HPDE6-E6E7 (cell line): ENCODE measurements at regions not wholly inside any gene's neighbourhood (a gene's known extent, or its start where the extent isn't known, plus 50 kb on each side); places are given as distances from the start of the nearest gene placed in this dataset.
"Not testable (repeated sequence)": the region's sequence is repeated elsewhere in the genome, so short reads cannot be mapped to it uniquely, and the experiment has no call there.

ENCODE experiments used
- DNase-seq: peaks from one replicate; pipeline ENCODE4 v3.0.0; 2011; ENCODE audit warnings: missing footprints; ENCODE audit errors: extremely low spot score

DNA sequence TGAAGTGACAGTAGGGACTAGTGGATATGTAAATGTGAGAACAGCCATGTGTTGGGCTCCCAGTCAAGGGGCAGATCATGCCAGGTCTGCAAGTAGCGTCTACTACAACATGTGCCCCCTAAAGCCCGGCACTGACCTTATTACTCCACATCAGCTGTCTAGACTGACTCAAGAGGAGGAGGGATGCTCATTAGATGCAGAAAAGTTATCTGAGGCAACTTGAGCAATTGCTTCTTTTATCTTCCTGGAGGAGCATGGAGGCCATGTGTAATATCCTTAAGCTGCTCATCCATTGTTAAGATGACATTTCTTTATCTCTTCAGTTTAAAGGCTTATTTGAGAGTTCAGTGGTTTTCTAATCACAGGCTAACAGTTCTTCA is 404.7 kb upstream of the FLRT2 start:
- no peak for DNase-seq

DNA sequence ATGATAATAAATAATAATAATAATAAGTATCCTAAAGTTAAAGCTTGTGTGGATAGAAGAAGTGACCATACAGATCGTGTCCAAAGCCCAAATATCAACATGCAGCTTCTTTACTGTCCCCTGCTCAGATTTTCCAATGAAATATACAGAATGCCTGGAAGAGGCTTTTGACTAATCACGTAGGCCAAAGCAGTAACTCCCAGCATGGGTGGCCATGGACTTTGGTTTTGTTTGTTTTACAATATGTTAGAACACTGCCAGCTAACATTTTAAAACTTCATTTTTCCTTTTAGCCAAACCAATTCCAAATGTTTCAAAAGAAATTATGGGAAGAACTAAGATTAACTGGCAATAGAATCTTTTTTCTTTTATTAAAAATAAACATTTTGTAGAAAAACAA is 400.0 kb upstream of the FLRT2 start:
- DNase-seq = no peak

DNA sequence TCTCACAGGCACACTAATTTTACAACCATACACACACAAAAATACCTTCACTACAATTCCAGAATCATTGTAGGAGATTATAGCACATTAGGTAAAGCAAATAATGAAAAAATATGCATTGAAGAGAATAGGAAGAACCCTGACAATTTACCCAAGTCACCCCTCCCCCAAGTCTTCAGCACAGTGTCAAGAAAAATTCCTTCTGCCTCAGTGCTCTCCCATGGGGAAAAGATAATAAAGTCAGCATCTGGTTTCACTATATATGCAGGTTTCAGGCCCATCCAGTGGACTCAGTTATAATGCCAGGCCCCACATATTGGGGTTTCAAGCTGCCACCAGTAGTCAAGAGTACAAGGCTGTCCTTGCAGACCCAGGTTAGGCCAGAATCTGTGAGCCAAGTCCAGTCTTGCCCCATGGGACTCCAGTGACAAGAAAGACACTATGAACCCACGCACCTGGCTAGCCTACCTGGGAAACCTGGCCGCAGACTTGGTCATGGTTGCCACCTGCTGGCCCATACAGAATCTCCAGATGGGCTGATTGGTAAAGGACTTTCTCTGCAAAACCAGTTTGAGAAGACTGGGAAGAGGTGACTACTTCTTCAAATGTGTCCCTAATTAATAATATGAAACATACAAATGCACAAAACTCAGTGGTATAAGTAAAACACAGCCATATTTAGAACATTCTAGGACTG is 398.6 kb upstream of the FLRT2 start:
- peak; percentile 39 for DNase-seq

DNA sequence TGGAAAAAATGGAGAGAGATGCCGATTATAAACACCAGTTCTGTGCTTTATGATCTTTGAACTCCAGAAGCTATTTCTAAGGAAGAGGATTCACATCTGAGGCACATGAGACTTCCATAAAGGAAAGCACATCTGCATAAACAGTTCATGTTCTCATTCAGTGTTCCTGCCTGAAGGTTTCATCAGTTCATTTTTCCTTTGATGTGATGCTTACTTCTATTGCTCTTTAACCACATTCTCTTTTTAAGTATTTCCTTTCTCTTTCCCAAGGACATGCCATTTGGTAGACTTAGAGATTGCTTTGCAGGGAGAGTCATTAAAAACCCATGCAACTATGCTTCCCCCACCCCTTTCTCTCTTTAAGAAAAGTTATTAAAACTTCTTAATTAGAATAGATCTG is 387.0 kb upstream of the FLRT2 start:
- no peak for DNase-seq

DNA sequence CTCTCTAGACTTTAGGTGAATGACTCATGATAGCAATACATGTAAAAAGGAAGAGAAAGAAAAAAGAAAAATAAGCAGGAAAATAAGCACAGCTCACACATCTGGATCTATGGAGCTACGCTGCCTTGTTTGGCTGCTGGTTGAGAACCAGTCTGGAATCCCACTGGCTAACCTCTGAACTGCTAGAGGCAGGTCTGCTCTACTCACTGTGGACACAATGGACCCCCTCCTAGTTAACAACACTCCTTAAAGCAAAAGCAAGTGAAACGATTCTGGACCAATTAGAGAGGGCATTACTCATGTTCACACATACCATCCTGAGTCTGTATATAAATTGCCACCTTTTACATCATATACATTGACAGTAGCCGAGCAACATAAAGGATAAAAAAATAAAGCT is 383.2 kb upstream of the FLRT2 start:
- DNase-seq = no peak

DNA sequence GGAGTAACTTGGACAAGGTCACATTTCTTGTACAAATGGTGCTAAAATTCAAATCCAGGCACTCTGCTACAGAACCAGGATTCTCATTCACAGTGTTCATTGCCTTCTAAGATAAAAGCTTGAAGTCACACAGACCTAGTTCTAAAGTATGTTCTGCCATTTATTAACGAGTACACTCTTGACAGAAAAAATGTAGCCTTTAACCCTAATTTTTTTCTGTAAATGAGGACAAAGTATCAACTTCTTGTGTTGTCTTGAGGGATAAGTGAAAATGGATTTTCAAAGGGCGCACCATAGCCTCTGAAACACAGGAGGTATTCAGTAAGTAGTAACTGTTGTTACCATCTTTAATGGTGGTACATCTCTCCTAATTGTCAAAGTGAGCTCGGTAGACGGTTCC is 379.8 kb upstream of the FLRT2 start:
- DNase-seq = no peak

DNA sequence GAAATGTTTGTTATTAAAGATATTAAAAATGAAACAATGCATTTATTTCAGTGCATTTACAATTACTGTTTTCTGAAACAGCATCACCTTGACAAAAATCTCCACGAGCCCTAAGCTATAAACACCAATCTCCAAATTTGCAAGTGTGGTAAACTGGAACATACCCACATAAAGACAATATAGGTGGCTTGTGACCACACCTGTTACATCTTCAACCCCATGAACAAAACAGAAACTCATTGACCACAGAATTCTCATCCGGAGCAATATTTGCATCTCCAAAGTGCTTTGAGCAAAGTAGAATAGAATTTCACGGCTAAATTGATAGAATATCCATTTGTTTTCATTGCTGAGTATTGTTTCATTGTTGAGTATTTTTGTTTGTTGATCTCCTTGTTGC is 375.2 kb upstream of the FLRT2 start:
- DNase-seq = no peak

DNA sequence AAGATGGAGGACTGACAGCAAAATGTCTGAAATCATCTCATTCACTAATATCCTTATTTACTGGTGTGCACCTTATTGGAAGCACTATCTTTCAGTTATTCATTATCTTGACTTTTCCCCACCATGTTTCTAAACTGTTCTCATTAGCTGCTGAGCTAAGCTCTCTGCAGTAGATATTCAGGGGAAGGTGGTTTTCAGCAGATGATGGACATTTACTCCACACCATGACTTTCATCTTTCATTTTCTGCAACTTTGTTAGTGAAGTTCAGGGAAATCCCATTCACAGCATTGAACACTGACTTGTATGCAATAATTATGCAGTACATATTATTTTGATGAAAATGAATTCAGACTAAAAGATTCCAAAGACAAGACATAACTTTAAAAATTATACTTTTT is 373.6 kb upstream of the FLRT2 start:
- no peak for DNase-seq

DNA sequence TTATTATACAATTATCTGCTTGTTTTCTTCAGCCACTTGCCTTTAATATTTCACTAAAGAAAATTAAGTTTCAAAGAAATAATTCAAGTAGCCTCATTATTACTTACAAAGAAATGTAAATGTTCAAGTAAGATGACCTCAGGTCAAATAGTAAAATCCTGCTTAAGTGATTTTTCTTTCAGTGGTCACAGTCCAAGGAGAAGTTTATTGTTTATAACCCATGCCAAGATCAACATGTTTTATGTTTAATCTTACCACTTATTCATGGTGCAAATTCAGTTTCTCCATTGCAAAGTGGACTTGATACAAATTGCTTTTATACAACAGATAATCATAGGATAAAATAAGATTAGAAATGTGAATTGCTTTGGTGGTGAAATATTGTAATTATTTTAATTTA is 370.2 kb upstream of the FLRT2 start:
- DNase-seq = no peak

DNA sequence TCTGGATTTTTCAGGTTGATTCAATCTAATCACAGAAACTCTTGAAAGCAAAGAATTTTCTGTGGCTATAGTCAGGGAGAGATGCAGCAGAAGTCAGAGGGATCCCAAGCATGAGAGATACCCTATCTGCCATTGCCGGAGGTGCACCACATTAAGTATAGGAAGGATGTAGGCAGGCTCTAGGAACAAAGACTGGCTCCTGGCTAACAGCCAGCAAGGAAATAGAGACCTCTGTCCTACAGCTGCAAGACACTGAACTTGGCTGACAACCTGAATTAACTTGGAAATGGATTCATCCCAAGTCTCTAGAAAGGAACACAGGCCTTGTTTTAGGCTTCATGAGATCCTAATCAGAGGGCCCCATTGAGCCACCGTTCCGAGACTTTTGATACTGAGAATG is 364.9 kb upstream of the FLRT2 start:
- DNase-seq = no peak

DNA sequence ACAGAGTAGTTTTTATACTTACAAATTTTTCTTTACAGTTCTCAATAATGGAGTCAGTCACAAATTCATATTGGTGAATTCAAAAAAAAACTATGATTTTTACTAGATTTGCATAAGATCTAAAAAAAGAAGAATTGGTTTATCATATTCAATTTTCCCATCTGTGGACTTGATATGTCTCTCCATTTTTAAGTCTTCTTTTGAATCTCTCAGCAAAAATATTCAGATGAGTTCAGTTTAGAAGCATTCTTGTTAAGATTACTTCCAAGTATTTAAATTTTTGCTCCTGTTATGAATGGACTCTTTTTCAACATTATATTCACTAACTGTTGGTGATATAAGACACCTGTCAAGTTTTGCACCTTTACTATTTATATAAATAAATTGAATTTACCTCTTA is 360.6 kb upstream of the FLRT2 start:
- no peak for DNase-seq

DNA sequence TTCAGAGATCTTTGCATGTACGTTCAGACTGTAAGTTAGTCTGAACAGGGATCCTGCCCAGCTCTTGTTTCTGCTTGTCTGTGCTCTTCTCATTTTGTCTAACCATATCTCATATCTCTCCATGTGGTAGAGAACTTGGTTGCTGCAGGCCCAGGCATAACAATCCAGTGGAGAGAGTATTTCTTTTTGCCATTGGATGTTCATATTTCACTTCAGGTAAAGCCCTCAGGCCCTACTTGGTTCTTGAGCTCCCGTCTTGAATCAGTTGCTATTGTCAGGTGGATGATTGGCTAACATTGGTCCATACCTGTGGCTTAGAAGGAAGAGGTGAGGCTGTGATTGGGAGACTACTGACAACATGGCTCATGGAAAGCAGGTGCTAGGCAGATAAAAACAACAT is 357.7 kb upstream of the FLRT2 start:
- peak; percentile 21 for DNase-seq

DNA sequence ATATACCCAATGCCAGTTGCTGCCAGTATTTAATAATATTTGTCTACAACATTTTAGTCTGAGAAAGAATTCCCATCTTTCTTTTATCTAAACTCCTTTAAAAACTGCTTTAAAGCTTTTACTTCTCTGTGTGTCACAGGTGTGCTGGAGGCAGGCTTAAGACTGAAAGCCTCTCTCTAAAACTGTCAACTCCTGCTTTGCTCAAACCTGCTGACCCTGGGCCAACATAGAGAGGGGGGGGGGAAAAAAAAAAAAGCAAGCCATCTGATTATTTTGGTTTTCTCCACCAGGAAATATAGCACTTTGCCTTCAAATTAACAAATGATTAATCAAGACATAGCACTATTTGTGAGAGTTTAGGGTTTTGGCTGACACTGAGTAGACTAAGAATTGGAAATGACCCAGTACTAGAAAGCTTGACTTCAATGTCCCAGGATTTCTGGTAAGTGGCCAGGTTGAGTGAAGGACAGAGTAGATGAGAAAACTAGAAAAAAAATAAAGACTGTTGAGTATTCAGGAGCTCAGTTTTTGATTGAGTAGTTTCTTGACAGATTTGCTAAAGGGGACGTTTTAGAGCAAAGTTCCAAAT is 357.0 kb upstream of the FLRT2 start:
- no peak for DNase-seq

DNA sequence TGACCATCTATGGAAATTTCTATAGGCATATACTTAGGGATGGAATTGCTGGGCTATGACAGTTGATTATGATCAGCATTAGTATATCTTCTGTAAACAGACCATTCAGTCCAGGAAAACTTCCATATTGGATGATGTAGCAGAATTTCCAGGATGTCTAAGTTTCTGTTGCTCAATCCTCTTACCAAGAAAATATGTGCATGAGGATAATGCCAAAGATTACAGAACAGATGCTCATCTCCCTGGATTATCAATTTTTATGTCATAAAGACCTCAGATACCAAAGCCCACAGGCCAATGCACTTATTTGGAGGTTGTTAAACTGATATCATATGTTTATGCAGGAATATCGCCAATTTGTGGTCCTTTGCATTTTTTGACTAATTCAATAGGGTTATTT is 354.4 kb upstream of the FLRT2 start:
- no peak for DNase-seq

DNA sequence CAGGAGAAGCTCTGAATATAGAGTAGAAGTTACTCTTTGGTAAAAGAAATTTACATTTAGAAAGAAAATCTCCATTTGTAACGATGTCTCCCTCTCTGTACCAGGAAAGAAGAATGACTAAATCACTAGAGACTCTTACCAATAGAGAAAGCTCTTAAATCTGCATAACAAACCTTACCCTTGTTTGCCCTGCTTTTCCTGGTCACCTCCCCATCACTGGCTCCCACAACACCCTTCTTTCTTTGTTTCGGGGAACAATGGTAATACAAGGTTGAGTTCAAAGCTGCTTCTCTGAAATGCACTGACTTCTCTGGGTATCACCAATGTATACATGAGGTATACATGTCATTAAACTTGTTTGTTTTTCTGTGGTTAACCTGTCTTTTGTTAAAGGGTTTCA is 351.1 kb upstream of the FLRT2 start:
- no peak for DNase-seq

DNA sequence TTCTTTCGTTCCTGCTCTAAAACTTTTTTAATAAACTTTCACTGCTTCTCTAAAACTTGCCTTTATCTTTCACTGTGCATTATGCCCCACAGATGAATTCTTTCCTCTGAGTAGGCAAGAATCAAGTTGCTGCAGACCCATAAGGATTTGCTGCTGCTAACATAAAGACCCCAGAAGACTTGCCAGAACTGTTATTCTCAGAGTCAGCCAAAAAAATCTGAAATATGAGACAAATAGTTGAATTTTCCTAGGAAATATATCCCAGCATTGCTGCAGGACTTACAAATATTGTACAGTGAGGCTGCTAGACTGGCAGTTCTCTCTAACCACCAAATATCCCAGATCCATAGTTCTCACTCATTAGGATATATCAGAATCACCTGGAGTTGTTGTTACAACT is 349.1 kb upstream of the FLRT2 start:
- no peak for DNase-seq

DNA sequence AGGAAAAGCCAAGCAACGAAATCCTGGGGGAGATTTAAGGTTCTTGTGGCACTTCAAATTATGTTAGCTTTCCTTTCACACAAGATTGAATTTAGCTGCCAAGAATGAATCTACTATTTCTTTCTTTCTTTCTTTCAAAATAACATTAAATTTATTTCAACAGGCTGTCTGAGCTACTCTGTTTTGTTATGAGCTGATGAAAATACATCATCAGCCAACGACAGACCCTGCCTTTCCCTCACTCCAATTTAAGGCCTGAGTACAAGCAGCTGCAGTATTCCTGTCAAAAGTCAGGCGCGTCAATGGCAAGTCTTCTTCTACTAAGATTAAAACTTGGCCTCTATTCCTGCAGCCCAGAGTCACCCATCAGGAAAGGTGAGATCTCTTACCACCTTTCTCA is 347.7 kb upstream of the FLRT2 start:
- DNase-seq = no peak

DNA sequence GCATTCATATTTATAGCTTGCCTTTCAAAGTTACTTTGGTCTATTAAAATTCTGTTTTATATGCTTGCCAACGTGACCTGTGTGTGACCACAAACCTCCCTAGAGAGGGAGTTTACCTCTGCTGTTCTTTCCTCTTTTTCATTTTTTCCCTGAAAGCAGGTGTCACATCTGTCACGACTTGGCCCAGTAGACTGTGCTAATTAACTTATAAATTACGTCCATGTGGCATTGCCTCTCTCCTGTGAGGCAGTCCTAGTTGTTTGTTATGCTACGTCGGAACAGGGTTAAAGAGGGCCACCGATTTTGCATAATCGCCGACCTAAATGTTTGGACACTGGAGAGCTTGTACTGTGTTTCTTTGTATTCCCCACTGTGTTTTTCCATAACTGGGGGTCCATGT is 343.9 kb upstream of the FLRT2 start:
- DNase-seq = no peak

DNA sequence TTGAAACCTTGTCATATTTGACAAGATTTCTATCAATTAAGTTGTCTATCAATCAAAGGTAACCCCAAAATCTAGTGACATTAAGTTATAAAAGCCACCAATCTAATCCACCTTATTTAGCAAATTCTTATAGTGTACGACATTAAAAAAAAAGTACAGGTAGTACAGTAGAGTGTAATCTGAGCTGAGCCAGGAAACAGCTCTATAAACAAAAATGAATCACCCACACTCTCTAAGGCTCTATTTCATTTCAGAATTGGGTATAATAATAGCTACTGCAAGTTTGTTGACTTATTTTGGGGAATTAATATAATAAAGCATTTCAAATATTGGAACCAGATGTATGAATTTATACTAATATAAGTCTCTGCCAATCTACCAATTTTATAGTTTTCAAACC is 342.4 kb upstream of the FLRT2 start:
- DNase-seq = no peak

DNA sequence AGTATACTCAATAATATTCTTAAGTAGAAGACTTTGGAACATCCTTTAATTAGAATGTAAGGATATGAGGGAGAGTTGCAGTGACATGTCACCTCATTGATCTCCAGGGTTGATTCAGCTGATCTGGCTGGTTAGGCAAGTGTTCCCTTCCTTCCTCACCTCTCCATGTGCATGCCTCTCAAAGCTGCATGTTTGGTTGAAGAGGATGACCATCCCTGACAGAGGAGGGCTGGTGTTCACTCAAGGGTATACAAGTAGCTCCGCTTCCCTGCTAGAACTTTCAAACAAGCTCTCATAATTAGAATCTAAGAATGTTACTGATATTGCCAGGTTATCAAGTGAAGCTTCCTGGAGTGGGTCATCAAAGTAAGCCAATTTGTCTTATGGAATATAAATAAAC is 341.1 kb upstream of the FLRT2 start:
- no peak for DNase-seq

DNA sequence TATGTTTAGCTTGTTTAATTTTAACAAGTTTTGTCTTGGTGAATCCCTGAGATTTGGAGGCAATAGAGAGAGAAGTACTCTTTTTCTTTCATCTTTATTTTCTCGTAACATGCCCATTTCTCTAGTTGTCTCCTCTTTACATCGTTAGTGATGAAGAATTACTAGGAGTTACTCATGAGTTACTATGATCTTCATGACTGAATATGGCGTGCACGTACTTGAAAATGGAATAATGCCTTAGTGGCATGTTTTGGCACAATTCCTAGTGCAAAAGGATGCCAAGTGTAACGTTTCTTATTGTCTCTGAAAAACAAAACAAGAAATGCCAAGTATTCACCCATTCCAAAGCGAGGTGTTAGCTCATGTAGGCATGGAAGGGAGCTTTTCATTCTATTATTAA is 340.7 kb upstream of the FLRT2 start:
- not testable (repeated sequence) for DNase-seq

DNA sequence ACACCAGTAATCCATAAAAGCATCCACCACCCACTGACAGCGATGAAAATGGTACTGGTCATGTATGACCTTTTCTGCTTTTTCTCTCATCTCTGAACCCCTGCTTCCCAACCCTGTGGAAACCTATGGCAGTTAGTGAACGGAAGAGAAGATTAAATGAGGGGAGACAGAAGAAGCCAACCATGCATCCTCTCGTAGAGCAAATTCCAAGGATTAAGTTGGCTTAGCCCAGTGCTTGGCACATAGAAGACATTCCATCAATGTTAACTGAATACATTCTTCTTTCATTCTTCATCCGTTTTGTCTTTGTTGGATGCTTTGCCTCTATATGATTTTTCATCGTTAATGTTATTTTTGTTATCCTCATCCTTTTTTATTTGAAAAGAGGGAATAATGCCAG is 339.7 kb upstream of the FLRT2 start:
- DNase-seq = no peak

DNA sequence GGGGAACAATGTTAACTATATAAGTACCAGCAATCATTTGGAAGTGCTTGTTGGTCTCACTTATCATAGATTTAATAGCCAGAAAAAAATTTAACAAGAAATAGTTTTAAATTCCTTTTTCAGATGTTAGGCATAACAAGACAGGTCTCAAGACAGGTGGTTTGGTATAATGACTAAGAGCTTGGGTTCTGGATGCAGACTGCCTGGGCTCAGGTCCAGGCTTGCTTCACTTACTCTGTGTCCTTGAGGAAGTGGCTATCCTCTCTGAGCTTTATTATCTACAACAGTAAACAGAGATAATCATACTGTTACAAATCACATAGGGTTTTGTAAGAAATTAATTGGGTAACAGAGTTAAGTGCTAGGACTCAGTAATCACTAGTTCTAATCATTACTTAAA is 338.0 kb upstream of the FLRT2 start:
- no peak for DNase-seq

DNA sequence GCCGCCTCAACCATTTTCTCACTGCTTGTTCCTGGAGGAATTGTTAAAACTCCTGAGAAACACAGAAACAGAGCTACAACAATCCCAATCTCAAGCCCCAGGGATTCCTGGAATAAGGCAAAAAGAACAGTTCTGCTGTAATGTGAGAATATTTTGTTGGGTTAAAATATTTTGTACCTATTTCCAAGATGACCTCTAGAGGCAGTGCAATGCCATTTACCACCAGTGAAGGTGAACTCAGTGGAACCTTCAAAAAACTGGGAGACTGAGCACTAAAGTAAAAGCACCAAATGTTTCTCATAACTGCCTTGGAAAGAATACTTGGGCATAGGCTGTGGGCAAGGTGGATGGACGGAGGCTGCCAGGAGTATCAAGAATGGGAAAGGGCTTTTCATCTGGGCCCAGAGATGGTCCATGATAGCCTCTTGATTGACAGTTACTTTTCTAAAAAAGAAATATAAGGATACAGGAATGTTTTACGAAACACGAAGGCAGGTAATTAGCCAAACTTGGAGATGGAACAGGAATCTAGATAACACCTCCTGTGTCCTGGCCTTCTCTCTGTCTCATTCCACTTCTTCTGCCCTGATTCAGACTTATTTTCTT is 334.0 kb upstream of the FLRT2 start:
- peak; percentile 9 for DNase-seq
